Neural crest cell (in vitro differentiated cells): ENCODE measurements at regions not wholly inside any gene's neighbourhood (a gene's known extent, or its start where the extent isn't known, plus 50 kb on each side); places are given as distances from the start of the nearest gene placed in this dataset.

Experiments used
- DNase-seq: peaks from one replicate; pipeline ENCODE4 v3.0.0; 2021; ENCODE audit warnings: low read depth, mixed read lengths, low spot score
- H3K27ac Mint-ChIP-seq: one replicate; pipeline ENCODE4 v1.8.0; 2021; ENCODE audit warnings: mild to moderate bottlenecking, mixed read lengths; ENCODE audit not compliant: unreplicated experiment
- H3K27me3 Mint-ChIP-seq: 2 replicates; pipeline ENCODE4 v1.8.0; 2021; ENCODE audit warnings: low read depth, mild to moderate bottlenecking, mixed read lengths
- H3K36me3 Mint-ChIP-seq: 2 replicates; pipeline ENCODE4 v1.8.0; 2021; ENCODE audit warnings: low read depth, mild to moderate bottlenecking, mixed read lengths
- H3K4me1 Mint-ChIP-seq: 2 replicates; pipeline ENCODE4 v1.8.0; 2021; ENCODE audit warnings: mixed read lengths
- H3K4me3 Mint-ChIP-seq: one replicate; pipeline ENCODE4 v1.8.0; 2021; ENCODE audit warnings: mild to moderate bottlenecking, mixed read lengths
- H3K9me3 Mint-ChIP-seq: 2 replicates; pipeline ENCODE4 v1.8.0; 2021; ENCODE audit warnings: mixed read lengths
- CTCF ChIP-seq: fragments of 200-600 bp; sonication (generic); conservative IDR thresholded peaks from 2 replicates; pipeline ENCODE4 v1.5.0; 2021; ENCODE audit warnings: antibody characterized with exemption, mild to moderate bottlenecking

GRCh38 chr1:244114892-244115291, 63.8 kb downstream of the ZBTB18 start:
- DNase-seq = no peak
- H3K27me3 Mint-ChIP-seq = peaks cover 12% of the 10 kb centered on the region
- H3K27ac Mint-ChIP-seq = no peak overlapping the region
- peaks cover 21% of the 10 kb centered on the region for H3K4me1 Mint-ChIP-seq
- TF ChIP-seq CTCF = no peak
- peaks cover 3% of the 10 kb centered on the region for H3K9me3 Mint-ChIP-seq
- peaks cover 2% of the 10 kb centered on the region for H3K36me3 Mint-ChIP-seq
- no peak overlapping the region for H3K4me3 Mint-ChIP-seq

- Mint-ChIP-seq H3K27me3 (peaks cover 12% of the 10 kb centered on the region), H3K9me3 (peaks cover 3% of the 10 kb centered on the region), H3K27ac (no peak overlapping the region), H3K36me3 (peaks cover 2% of the 10 kb centered on the region), H3K4me1 (peaks cover 20% of the 10 kb centered on the region), H3K4me3 (no peak overlapping the region)
- DNase-seq = no peak
- no peak for TF ChIP-seq CTCF
These were observed 65.9 kb downstream of the ZBTB18 start for GRCh38 chr1:244116946-244117345.

- Mint-ChIP-seq H3K27ac (no peak overlapping the region), H3K4me1 (peaks cover 20% of the 10 kb centered on the region), H3K36me3 (peaks cover 2% of the 10 kb centered on the region), H3K27me3 (peaks cover 12% of the 10 kb centered on the region), H3K4me3 (no peak overlapping the region), H3K9me3 (peaks cover 3% of the 10 kb centered on the region)
- no peak for TF ChIP-seq CTCF
- no peak for DNase-seq
These were observed 67.2 kb downstream of the ZBTB18 start for GRCh38 chr1:244118109-244118761.

GRCh38 chr1:244128591-244129383, 77.7 kb downstream of the ZBTB18 start:
- H3K27ac Mint-ChIP-seq = no peak overlapping the region
- no peak for TF ChIP-seq CTCF
- DNase-seq = no peak
- H3K4me1 Mint-ChIP-seq = peaks cover 8% of the 10 kb centered on the region
- no peak overlapping the region for H3K4me3 Mint-ChIP-seq
- H3K9me3 Mint-ChIP-seq = no peaks in the 10 kb centered on the region
- H3K27me3 Mint-ChIP-seq = no peaks in the 10 kb centered on the region
- H3K36me3 Mint-ChIP-seq = no peaks in the 10 kb centered on the region

- no peak overlapping the region for H3K27ac Mint-ChIP-seq
- peaks cover 2% of the 10 kb centered on the region for H3K9me3 Mint-ChIP-seq
- no peak for TF ChIP-seq CTCF
- no peaks in the 10 kb centered on the region for H3K36me3 Mint-ChIP-seq
- no peak overlapping the region for H3K4me3 Mint-ChIP-seq
- no peak for DNase-seq
- H3K27me3 Mint-ChIP-seq = no peaks in the 10 kb centered on the region
- no peaks in the 10 kb centered on the region for H3K4me1 Mint-ChIP-seq
These were observed 86.2 kb downstream of the ZBTB18 start for GRCh38 chr1:244137276-244137675.
